Endothelial cell of umbilical vein (primary cell): ENCODE measurements at regions not wholly inside any gene's neighbourhood (a gene's known extent, or its start where the extent isn't known, plus 50 kb on each side); places are given as distances from the start of the nearest gene placed in this dataset.

Experiments
- CTCF ChIP-seq, 2 donors: IDR thresholded peaks; 1 replicate in 1 of 2; 2 replicates in 1 of 2; pipeline ENCODE4 v1.5.1; 2011; ENCODE audit warnings: low read length in 2 of 2, mild to moderate bottlenecking in 2 of 2, moderate library complexity in 2 of 2, control low read depth in 1 of 2, inconsistent platforms in 1 of 2, low read depth in 1 of 2; ENCODE audit not compliant: insufficient read depth in 1 of 2; ENCODE audit errors: extremely low read depth in 1 of 2
- EZH2 ChIP-seq: IDR thresholded peaks from 2 replicates; pipeline ENCODE4 v1.6.1; 2012; ENCODE audit warnings: borderline replicate concordance, low read depth, mild to moderate bottlenecking, moderate library complexity, low read length, inconsistent platforms; ENCODE audit not compliant: severe bottlenecking

GRCh38 chr9:121563425-121563824 is 63.8 kb upstream of the GGTA1 start:
- TF ChIP-seq CTCF (IDR thresholded peaks at IDR 0.05; ENCODE audit: extremely low read depth in 1 of 2, insufficient read depth in 1 of 2, low read depth in 1 of 2, low read length in 2 of 2), result no peak
- no peak for TF ChIP-seq EZH2
